GM19467 (cell line): ENCODE measurements at regions not wholly inside any gene's neighbourhood (a gene's known extent, or its start where the extent isn't known, plus 50 kb on each side); places are given as distances from the start of the nearest gene placed in this dataset.

Experiments used
- ATAC-seq: cut with Tn5 transposase; IDR thresholded peaks from one replicate; pipeline ENCODE4 v1.9.1; 2021; ENCODE audit warnings: mild to moderate bottlenecking, moderate library complexity; ENCODE audit not compliant: unreplicated experiment

DNA sequence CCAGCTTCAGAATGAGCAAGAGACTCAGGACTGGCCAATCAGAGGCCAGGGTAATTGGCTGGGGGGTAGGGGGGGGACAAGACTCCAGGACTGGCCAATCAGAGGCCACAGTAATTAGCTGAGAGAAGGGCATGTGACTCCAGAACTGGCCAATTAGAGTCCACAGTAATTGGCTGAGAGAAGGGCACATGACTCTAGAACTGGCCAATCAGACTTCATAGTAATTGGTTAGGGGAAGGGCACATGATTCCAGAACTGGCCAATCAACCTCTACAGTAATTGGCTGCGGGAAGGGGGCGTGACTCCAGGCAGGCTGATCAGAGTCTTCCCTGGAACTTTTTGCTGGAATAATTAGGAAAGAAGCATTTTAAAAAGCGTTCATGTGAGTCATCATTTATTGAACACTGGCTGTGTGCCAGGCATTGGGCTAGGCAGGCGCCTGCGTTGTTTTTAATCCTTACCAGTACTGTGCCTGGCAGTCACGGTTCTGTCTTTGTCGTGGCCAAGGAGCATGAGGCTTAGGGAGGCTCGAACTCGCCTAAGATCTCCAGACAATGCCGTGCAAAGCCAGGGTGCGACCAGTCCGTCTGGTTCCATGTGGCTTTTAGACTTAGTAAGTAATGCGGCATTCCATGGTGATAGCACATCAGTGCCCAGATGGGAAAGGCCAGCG is 508.1 kb downstream of the TBC1D22A start:
- ATAC-seq: no peak

DNA sequence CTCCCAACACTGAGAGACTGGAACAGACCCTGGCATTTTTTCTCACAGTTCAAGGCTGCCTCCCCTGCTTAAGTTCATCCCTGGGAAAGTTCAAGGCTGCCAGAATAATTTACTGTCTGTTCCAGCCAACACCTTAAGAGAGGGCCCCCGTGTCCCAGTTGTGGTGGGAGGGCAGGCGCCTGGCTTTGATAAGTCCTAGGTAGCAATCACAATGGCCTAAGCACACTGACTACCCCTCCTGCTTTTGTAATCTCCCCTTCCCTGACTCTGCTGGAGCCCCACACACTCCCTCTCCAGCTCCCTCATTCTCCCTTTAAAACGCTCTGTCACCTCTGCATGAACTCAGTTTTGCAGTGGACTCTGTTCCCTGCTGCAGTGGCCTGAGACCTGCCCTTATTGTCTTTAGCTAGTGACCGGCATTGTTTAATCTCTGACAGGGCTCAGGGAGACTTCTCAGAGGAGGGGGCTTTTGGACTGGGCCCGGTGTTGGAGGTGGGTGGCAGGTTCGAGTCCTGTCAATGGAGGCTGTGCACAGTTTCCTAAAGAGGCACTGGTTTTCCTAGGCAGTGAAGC is 507.2 kb downstream of the TBC1D22A start:
- no peak for ATAC-seq

DNA sequence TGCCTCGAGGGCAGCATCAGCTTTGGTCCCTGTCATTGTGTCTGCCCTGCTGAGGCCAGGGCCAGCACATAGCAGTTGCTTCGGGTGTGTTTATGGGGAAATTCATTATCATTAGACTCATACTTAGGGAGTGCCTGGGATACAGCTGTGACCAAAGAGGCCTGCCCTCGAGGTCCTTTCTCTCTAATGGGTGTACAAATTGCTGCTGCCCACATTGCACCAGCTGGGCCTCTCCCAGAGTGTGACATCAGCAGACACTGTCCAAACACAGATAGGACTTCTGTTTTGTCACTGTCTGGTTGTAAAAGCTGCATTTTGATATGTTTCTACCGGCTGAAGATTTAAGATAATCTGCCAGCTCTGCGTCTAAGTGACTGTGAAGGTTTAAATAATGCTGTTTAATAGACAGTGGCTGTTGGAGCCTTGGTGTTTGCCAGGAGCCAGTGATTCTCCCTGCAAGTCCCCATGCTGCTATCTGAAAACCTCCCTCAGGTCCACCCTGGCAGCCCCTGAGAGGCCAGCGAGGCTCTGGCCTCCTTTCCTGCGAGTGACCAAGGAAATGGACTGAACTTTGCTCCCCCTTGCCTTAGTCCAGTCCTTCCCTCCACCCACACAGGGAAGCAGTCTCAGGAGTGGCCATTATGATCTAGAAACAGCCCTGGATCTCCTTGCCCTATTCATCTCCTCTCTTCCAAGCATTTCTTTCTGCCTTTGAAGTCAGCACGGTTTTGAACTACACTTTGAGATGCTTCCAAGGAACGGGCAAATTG is 505.2 kb downstream of the TBC1D22A start:
- no peak for ATAC-seq

DNA sequence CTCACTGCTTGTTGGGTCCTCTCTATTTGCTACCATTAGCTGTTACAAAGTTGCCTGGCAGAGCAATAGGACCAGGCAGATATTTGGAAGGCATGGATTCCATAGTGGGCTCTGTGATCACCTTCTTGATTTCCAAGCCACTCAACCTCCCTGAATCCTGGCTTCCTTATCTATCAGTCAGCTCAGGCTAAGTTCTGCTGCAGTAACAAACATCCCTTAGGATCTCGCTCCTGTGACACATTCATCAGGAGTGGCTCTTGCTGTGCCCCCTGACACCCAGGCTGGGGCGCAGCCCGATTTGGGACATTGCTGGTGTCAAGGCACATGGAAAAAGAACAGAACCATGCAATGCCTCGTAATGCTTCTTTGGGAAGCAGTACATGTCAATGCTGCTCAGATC is 503.9 kb downstream of the TBC1D22A start:
- no peak for ATAC-seq

- ATAC-seq: no peak
Measured at GRCh38 chr22:47260551-47260950, 498.1 kb downstream of the TBC1D22A start.

GRCh38 chr22:47259990-47260389 is 497.5 kb downstream of the TBC1D22A start:
- ATAC-seq: no peak

DNA sequence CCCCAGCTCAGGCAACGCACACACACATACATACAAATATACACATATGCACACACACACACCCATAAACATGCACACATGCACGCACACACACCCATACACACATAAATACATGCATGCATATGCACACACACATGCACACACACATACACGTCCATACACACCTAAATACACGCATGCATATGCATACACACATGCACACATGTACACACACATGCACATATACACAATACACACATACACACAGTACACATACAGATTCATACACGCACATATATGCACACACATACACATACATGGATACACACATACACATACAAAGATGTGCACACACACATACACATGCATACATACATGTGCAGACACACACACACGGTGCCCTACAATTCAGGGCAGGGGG is 496.6 kb downstream of the TBC1D22A start:
- ATAC-seq: no peak

DNA sequence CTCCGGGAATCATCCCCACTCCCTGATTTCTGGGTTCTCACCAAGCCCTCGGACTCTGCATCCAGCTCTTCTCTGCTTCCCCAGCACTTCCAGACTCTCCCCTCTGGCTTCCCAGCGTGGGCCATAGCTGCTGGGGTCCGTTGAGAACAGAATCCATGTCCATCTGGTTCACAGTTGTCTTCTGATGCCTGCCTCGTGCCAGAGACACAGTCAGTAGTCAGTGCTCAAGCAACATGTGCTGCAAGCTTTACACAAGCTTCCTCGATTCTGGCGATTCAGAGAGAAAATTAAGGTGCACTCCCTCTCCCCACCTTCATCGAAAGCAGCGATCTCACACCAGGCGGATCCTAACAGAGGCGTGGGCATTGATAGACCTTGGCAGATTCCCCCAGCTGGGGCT is 495.5 kb downstream of the TBC1D22A start:
- ATAC-seq: no peak

GRCh38 chr22:47257566-47257965 is 495.1 kb downstream of the TBC1D22A start:
- ATAC-seq: no peak

DNA sequence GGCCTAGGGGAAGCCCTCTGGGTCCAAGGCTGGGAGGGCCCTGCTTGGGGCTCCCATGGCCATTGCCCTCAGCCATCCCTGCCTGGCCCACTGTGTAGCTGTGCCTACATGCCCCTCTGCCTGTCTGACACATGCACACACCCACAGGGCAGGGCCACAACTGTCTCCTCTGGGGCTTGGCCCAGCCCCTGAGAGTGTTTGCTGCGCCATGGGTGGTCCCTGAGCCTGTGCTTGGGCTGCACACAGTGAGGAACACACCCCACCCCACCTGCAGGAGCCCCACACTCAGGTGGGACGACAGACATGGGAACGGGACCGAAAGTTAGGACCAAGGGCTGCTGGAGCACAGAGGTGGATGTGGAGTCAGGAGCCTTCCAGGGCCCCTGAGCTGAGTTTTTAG is 489.5 kb downstream of the TBC1D22A start:
- ATAC-seq: no peak

DNA sequence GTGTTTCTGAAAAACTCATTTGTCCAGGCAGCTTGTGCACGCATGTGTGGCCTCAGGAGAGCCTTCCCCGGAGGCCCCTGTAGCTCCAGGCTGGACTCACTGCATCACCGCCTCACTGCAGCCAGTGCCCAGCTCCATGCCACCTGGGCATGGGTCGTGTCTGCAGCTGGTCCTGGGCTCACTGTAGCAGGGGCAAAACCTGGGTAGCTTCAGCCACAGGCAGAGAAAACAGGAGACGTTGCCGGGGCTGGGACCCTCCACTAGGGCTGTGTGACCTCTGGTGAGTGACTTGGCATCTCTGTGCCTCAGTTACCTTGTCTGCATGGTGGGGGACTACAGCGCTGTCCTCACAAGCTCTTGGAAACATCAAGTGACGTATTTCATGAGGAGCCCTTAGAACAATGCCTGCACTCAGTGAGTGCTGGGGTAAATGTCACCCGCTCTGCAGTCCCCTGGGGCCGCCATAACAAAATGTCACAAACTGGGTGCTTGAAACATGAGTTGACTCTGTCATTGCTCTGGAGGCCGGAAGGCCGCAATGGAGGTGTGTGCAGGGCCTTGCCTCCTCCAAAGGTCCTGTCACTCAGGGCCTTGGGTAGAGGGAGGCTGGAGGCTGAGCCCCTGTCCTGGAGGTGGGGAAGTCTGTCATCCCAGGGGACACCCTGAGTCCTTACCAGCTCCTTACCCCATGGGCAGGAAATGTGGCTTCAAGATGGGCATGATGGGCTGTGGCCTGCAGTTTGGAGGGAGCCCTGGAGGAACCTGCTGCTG is 488.7 kb downstream of the TBC1D22A start:
- no peak for ATAC-seq

DNA sequence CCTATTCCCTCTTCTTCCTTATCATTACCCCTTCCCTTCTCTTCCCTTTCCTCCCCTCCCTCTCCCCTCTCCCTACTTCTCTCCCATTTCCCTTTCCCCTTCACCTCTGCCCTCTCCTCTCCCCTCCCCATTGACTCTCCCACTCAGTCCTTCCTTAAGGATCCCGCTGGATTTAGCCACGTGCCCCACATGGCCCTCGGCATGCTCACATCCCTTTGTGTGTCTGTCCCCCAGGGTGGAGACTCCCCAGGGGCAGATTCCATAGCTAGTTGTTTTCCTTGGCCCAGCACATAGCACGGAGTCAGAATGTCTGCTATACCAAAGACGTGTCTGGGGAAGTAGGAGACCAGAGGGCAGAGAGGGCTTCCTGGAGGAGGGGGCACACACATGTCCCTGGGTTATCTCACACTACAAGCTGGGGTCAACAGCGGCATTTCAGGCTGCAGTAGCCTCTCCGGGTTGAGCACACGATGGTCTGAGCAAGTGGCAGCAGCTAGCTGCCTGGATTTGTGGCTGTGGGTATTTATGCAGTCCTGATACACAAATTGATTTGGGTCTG is 487.0 kb downstream of the TBC1D22A start:
- ATAC-seq: no peak

DNA sequence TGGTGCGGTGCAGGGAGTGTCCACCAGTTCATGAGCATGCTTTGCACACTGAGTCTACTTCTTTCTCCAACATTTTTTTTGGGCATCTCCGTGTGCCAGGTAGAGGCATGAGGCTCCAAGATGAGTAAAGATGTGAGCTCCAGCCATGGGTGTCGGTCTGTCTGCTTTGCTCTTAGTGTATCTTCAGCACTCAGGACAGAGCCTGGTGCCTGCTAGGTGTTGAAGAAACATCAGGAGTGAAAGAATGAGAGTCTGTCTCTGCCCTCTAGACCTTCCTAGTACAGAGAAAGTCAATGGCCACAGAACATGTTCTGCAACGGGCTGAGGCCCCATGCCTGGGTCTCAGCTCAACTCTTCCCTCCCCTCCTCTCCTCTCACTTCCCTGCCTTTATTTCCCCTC is 486.5 kb downstream of the TBC1D22A start:
- ATAC-seq: no peak

DNA sequence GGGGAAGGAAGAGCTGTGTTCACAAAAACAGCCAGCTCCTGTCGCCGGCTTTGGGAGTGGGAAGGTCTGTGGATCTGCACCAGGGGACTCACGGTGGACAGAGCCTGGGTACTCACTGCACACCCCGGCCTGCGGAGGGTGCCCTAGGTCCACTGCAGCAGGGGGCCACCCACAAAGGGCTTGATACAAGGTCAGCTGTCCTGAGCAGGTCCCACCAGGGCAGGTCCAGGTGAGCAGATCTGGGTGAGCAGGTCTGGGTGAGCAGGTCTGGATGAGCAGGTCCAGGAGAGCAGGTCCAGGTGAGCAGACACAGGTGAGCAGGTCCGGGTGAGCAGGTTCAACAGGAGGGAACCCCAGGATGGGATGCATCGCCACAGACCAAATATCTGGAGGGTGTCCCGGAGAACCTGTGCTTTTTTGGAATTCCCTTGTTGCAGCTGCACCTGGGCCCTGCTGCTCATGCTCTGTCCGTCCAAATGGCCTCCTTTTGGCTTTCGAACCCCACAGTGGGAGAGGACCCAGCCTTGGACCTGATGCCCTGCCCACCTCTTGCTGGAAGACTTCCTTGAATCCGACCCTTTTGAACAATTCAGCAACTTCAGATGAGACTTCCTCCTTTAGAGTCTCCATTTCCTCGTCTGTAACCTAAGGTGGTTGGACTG is 485.3 kb downstream of the TBC1D22A start:
- no peak for ATAC-seq

- no peak for ATAC-seq
Measured at GRCh38 chr22:47245786-47246185, 483.3 kb downstream of the TBC1D22A start.

DNA sequence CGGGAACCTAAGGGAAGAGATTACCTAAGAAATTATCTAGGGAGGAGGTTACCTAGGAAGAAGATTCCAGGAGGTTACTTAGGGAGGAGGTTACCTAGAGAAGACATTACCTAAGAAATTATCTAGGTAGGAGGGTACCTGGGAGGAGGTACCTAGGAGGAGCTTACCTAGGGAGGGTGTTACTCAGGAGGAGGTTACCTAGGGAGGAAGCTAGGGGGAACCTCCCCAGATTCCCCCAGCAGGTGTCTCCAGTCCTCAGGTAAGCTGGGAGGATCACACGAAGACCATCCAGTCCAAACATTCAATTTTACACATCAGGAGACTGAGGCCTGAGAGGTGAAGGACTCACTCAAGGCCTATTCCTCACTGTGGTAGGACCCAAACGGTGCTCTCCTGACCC is 482.8 kb downstream of the TBC1D22A start:
- no peak for ATAC-seq

- no peak for ATAC-seq
Measured at GRCh38 chr22:47240116-47240515, 477.7 kb downstream of the TBC1D22A start.

DNA sequence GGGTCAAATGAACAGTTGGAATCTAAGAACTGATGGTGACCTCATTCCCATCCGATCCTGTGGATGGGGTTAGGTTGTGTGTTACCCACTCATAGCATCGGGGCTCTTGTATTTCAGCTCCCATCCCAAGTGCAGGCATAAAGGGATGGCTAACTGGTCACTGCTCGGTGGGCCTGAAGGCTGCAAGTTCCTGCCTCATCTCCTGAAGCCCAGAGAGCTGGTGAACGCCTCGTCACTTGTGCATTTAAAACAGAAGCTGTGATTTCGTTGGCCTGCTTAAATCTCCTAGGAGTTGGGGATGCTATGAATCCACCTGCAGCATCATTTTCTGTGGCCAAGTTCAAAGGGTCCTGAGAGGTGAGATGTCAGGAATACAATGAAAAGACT is 477.0 kb downstream of the TBC1D22A start:
- no peak for ATAC-seq

- no peak for ATAC-seq
Measured at GRCh38 chr22:47238690-47239473, 476.4 kb downstream of the TBC1D22A start.
